EL (cell line): ENCODE measurements at regions not wholly inside any gene's neighbourhood (a gene's known extent, or its start where the extent isn't known, plus 50 kb on each side); places are given as distances from the start of the nearest gene placed in this dataset.
"Not testable (repeated sequence)": the region's sequence is repeated elsewhere in the genome, so short reads cannot be mapped to it uniquely, and the experiment has no call there.

ENCODE experiments used
- DNase-seq: peaks from one replicate; pipeline ENCODE4 v3.0.0-alpha.2; 2016

DNA sequence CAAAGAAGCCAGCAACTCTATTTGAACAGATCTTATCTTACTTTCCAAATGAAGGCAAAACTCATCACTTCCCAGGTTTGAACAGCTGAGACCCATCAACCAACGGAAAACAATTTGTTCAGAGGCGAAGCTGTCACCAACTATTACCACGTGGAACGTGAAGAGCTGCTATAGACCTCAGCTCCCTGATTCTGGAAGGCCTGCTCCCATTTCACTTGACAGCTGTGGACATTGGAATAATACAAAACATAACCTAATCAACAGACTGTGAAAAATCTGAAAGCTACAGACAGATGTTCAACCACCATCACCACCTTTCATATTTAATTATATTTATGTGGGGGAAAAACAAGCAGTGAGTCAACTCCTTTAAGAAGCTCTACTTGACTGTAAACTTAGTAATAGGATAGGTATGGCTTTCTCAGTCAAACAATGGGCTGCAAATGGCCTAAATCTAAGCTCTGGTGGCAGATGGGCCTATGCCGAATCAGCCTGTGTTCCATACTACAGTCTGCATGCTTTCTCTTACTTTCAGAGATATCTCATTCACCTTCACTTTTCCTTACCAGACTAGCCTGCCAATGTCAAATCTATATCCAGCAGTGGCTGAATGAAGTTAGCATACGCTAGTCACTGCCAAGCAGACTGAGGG is 896.4 kb downstream of the TDRD15 start:
- DNase-seq = peak; percentile 1

GRCh38 chr2:22027345-22028005 is 903.7 kb downstream of the TDRD15 start:
- no peak for DNase-seq

- DNase-seq = no peak
Observed at GRCh38 chr2:22035361-22035830, 911.6 kb downstream of the TDRD15 start.

DNA sequence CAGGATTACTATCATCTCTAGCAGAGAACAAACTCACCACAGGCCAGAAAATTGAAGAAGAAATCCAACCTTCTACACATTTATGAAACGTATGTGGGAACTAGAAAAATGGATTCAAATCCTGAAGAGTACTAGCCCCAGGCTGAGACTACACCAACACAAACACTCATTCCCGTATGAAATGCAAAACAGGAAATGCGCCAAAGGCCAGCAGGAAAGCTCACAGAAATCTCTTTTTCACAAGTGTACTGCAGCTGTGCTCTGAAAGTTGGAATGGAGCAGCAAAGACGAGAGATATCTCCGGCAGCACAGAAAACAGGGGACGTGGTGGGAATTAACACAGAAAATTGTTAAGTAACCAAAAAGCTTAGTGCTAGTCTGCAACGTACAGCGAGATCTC is 913.5 kb downstream of the TDRD15 start:
- peak; percentile 2 for DNase-seq

GRCh38 chr2:22043784-22044183 is 920.0 kb downstream of the TDRD15 start:
- no peak for DNase-seq

DNA sequence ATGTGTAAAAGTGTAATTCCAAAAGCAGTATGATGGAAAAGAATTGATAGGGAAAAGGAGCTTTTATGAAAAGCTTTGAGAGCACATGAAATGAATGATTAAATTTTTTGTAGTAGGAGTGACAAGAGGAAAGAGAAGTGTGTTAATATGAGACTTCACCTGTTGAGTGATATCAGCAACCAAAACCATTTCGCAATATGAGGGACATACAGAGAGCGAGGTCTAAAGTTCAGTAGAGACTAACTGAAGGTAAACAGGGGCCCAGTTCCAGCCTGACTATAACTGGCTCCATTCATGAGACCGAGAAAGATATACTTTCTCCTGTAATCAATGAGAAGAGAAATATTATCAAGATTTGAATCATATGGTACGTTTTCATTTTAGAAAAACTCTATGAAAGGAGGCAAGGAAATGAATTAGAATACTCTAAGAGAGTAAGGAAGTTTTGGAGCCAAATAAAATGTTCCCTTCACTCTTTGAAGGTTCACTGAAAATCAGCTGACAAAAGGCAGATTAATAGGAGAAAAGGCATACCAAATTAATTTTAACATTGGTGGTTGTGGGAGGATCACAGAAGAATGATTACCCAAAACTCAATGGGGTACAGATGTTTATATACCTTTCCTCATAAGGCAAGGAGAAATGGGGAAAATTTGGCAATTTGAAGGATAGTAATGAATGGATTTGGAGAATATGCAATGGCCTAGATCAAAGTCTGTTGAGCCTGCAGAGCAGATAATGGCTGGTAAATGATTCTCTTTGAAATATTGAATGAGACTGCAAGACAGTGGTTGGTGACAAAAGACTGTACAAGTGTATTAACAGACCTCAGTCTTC is 932.2 kb downstream of the TDRD15 start:
- no peak for DNase-seq

- DNase-seq = no peak
Observed at GRCh38 chr2:22056621-22057132, 932.9 kb downstream of the TDRD15 start.

- no peak for DNase-seq
Observed at GRCh38 chr2:22062679-22063078, 938.9 kb downstream of the TDRD15 start.

DNA sequence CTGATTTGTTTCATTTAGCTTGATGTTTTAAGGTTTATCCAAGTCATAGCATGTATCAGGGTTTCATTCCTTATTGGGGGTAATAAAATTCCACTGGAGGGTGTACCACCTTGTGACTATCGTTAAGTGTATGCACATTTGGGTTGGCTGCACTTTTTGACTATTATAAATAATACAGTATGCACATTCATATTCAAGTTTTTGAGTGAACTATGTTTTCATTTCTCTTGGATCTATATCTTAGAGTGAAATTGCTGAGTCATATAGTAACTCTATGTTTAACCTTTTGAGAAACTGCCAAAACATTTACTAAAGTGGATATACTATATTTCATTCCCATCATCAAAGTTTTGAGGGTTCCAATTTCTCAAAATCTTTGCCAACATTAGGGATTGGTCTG is 952.7 kb downstream of the TDRD15 start:
- no peak for DNase-seq

DNA sequence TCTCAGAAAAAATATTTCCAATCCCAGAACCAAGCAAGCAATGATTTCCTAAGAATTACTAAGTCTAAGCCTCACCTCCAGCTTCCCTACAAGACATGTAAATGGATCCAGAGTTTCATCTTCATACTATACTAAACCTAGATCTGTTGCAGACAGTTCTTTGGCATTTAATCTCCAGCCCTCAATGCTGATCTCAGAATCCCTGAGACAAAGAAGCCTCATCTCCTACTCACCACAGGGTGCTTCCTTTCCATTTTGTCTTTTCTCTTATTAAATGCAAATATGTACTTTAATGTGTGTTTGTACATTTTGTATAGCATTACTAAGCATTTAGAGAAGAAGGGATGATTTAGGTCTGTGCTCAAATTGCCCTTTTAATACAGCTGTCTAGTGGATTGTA is 954.9 kb downstream of the TDRD15 start:
- DNase-seq = no peak

- DNase-seq = no peak
Observed at GRCh38 chr2:22079583-22079982, 955.8 kb downstream of the TDRD15 start.

GRCh38 chr2:22086726-22087125 is 963.0 kb downstream of the TDRD15 start:
- DNase-seq = no peak

DNA sequence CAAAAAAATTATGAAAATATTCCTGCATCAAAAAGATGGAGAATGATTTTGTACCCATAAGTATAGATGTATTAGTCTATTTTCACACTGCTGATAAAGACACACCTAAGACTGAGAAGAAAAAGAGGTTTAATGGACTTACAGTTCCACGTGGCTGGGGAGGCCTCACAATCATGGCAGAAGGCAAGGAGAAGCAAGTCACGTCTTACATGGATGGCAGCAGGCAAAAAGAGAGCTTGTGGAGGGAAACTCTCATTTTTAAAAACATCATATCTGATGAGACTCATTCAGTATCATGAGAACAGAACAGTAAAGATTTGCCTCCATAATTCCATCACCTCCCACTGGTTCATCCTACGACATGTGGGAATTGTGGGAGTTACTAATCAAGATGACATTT is 979.8 kb downstream of the TDRD15 start:
- DNase-seq = not testable (repeated sequence)

DNA sequence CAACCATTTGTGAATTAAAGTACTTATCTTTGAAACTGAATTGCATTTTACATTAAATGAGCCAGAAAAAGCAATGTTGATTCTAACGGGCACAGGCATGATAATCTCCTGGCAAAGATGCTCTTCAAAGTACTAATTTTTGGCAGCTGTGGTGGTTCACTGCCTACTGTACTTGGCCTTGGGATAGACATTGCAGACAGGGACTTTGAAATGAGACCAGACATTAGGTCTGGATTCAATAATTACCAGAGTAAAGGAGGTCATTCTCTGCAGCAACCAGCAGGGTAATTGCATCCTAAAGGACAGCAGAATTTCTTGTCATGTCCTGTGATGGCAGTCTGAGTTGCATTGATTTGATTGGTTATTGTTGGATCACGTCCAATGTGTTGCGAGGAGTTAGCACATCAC is 986.5 kb downstream of the TDRD15 start:
- DNase-seq = no peak

DNA sequence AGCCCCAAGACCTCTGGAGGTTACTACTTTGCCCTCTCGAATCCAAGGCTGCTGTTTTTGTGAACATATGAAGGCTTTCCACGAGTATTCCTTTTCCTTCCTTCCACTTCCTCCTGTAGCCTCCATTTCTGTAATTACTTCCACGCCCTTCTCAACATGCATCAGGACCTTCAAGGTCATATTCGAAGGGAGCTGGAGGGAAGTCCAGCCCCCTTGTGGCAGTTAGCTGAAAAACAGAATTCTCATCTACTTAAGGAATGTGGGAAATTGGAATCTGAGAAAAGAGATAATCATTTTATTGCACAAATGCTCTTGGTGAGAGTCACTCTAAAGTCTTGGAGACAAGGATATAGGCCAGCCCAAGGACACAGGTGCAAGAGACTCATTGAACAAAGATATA is 1000.2 kb downstream of the TDRD15 start:
- DNase-seq = peak; percentile 6

DNA sequence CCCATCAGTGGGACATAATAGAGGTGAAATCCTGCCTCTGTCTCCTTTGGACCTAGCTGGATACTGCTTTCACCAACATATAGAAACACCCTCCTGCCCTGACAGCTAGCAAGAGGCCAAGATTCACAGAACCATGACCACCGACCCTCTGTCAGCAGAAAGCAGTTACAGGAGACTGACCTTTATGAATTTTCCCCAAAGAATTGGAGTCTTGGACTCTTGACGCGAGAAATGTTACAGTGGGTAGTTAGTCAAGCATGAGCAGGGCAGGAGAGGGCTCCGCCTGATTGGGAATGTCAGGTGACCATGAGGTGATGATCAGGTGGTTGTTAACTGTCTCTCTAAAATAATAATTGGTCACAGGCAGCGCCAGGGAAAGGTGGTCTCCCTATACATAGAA is 1002.3 kb downstream of the TDRD15 start:
- no peak for DNase-seq

- no peak for DNase-seq
Observed at GRCh38 chr2:22126978-22127377, 1003.2 kb downstream of the TDRD15 start.

GRCh38 chr2:22134421-22134820 is 1010.7 kb downstream of the TDRD15 start:
- no peak for DNase-seq

GRCh38 chr2:22136446-22136845 is 1012.7 kb downstream of the TDRD15 start:
- no peak for DNase-seq

GRCh38 chr2:22143840-22144239 is 1020.1 kb downstream of the TDRD15 start:
- no peak for DNase-seq

DNA sequence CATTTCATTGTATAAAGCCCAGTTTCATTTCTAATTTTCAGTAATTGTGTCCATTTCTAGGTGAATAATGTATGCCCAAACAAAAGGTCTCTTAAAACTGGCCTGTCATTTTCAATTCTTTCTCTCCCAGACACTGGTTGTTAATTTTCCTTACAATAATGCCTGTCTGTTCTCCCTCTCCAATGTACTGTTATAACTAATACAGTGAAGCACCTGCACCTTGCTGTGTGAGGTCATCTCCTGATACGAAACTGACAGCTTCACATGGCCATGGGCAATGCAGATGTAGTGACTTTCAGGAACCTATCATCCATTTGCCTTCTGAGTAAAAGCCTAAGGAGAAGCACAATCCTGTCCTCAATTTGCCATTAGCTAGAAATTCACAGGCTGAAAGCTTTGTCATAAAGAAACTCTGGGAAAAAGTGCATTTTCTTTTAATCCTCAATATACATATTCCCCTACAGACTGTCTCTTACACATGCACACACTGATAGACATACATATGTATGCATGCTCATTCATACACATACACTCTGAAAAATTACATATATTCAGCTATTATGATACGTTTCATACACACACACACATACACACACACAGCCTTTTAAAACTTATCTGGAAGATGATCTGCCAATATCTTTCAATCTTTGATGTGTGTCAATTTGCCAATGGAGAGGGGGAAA is 1030.3 kb downstream of the TDRD15 start:
- DNase-seq = no peak

DNA sequence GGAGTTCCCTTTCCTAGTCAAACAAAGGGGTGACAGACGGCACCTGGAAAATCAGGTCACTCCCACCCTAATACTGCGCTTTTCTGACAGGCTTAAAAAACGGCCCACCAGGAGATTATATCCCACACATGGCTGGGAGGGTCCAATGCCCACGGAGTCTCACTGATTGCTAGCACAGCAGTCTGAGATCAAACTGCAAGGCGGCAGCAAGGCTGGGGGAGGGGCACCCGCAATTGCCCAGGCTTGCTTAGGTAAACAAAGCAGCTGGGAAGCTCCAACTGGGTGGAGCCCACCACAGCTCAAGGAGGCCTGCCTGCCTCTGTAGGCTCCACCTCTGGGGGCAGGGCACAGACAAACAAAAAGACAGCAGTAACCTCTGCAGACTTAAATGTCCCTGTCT is 1032.9 kb downstream of the TDRD15 start:
- not testable (repeated sequence) for DNase-seq

GRCh38 chr2:22167256-22167655 is 1043.5 kb downstream of the TDRD15 start:
- no peak for DNase-seq
